Spleen (tissue), 7 donors: ENCODE measurements at regions not wholly inside any gene's neighbourhood (a gene's known extent, or its start where the extent isn't known, plus 50 kb on each side); places are given as distances from the start of the nearest gene placed in this dataset.

Experiments used
- CTCF ChIP-seq, 11 experiments: fragments of 200-600 bp in 7 of 11; fragments of 450-650 bp in 4 of 11; sonication (generic) in 4 of 11; IDR thresholded peaks in 8 of 11; conservative IDR thresholded peaks in 3 of 11; 1 replicate in 7 of 11; 2 replicates in 4 of 11; pipeline versions ENCODE4 v1.4.0 to v1.8.0; 2016 to 2021; ENCODE audit warnings: antibody characterized with exemption in 11 of 11, inconsistent platforms in 4 of 11, mild to moderate bottlenecking in 1 of 11
- POLR2A ChIP-seq, 3 donors: fragments of 450-650 bp; IDR thresholded peaks; one replicate each; pipeline ENCODE4 v1.5.1; 2017; ENCODE audit warnings: antibody characterized with exemption in 3 of 3, mild to moderate bottlenecking in 1 of 3
- POLR2AphosphoS5 ChIP-seq, 3 donors: sonication (generic); formaldehyde crosslinking; IDR thresholded peaks; one replicate each; pipeline ENCODE4 v1.5.1; 2017; ENCODE audit warnings: antibody characterized with exemption in 3 of 3
- donor health status: DM: no; HTN: no; CAD: no; lungs with moderate emphysema.
- donor health status: DM: no; HTN: no; CAD: no.
- donor health status: DM: no; HTN: no; CAD: no.

DNA sequence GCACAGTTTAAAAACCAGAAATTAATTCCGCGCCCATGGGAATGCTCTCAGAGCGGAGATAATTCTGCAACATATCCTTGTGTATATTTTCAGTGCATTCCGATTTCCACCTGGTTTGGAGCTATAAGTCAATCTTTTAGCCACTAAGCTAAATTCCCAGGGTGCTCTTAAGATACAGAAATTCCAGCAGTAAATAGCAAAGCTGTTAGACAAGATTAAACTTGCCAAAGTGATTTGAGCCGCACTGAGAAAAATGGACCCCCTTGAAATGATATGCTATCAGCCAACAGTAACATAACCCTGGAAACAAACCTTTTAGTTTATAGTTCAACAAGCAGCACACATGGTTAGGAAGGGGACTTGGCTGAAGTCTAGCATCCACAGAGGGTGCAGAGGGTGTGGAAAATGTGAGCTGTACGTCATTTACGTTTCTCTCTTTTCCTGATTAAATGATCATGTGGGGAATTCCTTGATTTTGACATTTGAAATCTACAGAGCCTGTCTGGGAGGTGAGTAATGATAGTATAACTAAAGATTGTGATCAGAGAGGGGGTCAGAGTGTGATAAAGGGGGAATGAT is 99.8 kb upstream of the COPS8 start:
- TF ChIP-seq CTCF (IDR thresholded peaks at IDR 0.05 in 8 of 11, conservative IDR thresholded peaks at IDR 0.05 in 3 of 11) (no peak), POLR2AphosphoS5 (IDR thresholded peaks at IDR 0.05) (no peak), POLR2A (IDR thresholded peaks at IDR 0.05) (no peak)
